ENCODE measurements at regions not wholly inside any gene's neighbourhood (a gene's known extent, or its start where the extent isn't known, plus 50 kb on each side); places are given as distances from the start of the nearest gene placed in this dataset.

GRCh38 chr18:5030636-5031035 lies 166.4 kb downstream of the AKAIN1 start:
- TF ChIP-seq RAD21 (IDR thresholded peaks at IDR 0.05; ENCODE audit: low read depth) (no peak), FOXM1 (IDR thresholded peaks at IDR 0.05; ENCODE audit: borderline replicate concordance, low read depth) (no peak), CREB1 (IDR thresholded peaks at IDR 0.05; ENCODE audit: low read depth) (no peak), TEAD4 (IDR thresholded peaks at IDR 0.05) (no peak), CEBPB (IDR thresholded peaks at IDR 0.05) (no peak), MAX (IDR thresholded peaks at IDR 0.05) (no peak), YY1 (IDR thresholded peaks at IDR 0.05; ENCODE audit: low read depth) (no peak), TAF1 (IDR thresholded peaks at IDR 0.05; ENCODE audit: low read depth) (no peak), EP300 (IDR thresholded peaks at IDR 0.05; ENCODE audit: borderline replicate concordance) (no peak)
